Mucosa of rectum (tissue), 2 donors: ENCODE measurements at regions not wholly inside any gene's neighbourhood (a gene's known extent, or its start where the extent isn't known, plus 50 kb on each side); places are given as distances from the start of the nearest gene placed in this dataset.

ENCODE experiments used
- H3K27ac ChIP-seq, 2 donors: one replicate each; pipeline ENCODE4 v1.7.0; 2013; ENCODE audit warnings: inconsistent platforms in 2 of 2, low read depth in 2 of 2, low read length in 2 of 2
- H3K27me3 ChIP-seq, 2 donors: one replicate each; pipeline ENCODE4 v1.7.0; 2013; ENCODE audit warnings: low read length in 2 of 2; ENCODE audit not compliant: control insufficient read depth in 2 of 2, insufficient read depth in 2 of 2
- H3K36me3 ChIP-seq, 2 donors: one replicate each; pipeline ENCODE4 v1.7.0; 2013; ENCODE audit warnings: low read length in 2 of 2; ENCODE audit not compliant: control insufficient read depth in 2 of 2, insufficient read depth in 2 of 2
- H3K4me1 ChIP-seq, 2 donors: one replicate each; pipeline ENCODE4 v1.7.0; 2013; ENCODE audit warnings: low read length in 2 of 2, mild to moderate bottlenecking in 1 of 2; ENCODE audit not compliant: control insufficient read depth in 2 of 2, insufficient read depth in 2 of 2
- H3K4me3 ChIP-seq, 2 donors: one replicate each; pipeline ENCODE4 v1.7.0; 2013; ENCODE audit warnings: low read length in 2 of 2
- H3K9ac ChIP-seq, 2 donors: one replicate each; pipeline ENCODE4 v1.7.0; 2013; ENCODE audit warnings: low read length in 2 of 2, low read depth in 1 of 2, mild to moderate bottlenecking in 1 of 2
- H3K9me3 ChIP-seq, 2 donors: one replicate each; pipeline ENCODE4 v1.7.0; 2013; ENCODE audit warnings: low read length in 2 of 2; ENCODE audit not compliant: control insufficient read depth in 2 of 2
- donor health status: healthy.
- donor health status: Normal muscosa, but diverticular disease.

DNA sequence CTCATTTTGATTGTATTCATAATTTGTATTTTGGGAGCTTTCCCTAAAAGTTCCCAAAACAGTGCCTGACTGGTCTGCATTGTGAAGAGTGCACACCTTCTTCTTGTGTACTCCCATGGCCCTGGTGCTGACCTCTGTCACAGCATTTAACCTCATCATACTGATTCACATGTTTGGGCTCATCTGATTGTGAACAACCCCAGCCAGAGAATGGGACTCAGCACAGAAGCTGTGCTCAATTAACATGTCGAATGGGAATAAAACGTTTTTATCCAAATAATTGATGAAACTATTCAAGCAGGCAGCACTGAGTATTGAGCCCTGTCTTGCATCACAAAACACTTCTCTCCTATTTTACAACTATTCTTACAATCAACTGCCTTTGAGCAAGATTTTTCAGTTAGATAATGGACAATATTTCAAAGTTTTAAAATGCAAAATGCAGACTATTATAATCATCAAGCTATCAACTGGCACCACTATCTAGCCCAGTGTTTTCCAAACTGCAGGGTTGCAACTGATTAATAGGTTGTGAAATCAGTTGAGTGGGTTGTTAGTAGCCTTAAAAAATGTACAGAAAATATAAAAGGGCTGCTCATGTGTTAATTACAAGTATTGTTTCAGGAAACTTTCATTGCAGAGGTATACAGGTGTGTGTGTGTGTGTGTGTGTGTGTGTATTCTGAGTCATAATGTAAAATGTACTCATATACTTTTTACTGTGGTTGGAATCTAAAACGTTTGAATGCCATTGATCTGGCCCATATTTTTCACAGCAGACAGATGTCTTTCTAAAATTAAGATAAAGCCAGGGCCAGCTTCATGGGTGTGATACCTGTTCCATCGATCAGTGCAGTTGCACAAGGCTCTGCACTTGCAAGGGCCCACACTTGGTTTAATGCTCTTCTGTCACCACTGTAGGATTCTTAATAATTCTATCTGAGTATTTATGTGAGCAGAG is 190.5 kb downstream of the PIK3R1 start:
- H3K9ac ChIP-seq, result peak overlapping the region in 1 of 2 donors; percentile 42
- peak overlapping the region in 1 of 2 donors; percentile 44 for H3K4me3 ChIP-seq
- no peaks in the 10 kb centered on the region for H3K9me3 ChIP-seq
- peak overlapping the region; percentile 61 to 77 for H3K27ac ChIP-seq
- H3K27me3 ChIP-seq, result no peaks in the 10 kb centered on the region
- no peaks in the 10 kb centered on the region for H3K36me3 ChIP-seq
- H3K4me1 ChIP-seq, result peaks cover 7 to 23% of the 10 kb centered on the region in 2 donors

- H3K4me3 ChIP-seq, result peak overlapping the region; percentile 31 to 44
- H3K9ac ChIP-seq, result peak overlapping the region in 1 of 2 donors; percentile 42
- peak overlapping the region; percentile 61 to 77 for H3K27ac ChIP-seq
- H3K36me3 ChIP-seq, result no peaks in the 10 kb centered on the region
- H3K9me3 ChIP-seq, result no peaks in the 10 kb centered on the region
- peaks cover 7 to 23% of the 10 kb centered on the region in 2 donors for H3K4me1 ChIP-seq
- no peaks in the 10 kb centered on the region for H3K27me3 ChIP-seq
Measured at GRCh38 chr5:68406767-68407241, 191.2 kb downstream of the PIK3R1 start.

DNA sequence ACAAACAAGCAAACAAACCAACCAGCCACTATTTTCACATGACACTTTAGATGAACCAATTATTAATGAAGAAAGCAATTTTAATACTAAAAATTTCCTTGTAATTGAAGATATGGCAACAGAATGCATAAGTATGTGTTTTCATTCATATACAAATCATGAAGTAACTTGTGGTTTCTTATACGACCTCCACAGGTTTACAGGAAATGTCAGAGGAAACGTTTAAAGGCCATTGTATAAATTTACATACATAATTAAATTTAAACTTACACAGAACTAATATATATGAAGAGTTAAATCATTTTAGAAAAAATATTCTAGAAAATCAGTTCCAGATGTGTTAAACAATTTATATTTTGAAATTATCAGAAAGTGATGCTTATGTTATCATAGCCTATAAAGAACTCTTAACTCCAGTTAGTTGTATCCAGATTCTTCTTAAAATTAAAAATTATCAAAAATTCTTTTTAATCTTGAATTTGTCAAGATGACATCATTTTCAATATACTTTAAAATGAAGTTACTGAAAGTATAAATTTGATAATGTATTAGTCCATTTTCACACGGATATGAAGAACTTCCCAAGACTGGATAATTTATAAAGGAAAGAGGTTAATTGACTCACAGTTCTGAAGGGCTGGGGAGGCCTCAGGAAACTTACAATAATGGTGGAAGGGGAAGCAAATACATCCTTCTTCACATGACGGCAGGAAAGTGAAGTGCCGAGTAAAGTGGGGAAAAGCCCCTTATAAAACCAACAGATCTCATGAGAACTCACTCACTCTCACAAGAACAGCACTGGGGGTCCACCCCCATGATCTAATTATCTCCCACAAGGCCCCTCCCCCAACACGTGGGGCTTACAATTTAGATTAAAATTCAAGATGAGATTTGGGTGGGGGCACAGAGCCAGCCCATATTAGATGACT is 192.0 kb downstream of the PIK3R1 start:
- Histone ChIP-seq H3K9me3 (no peaks in the 10 kb centered on the region), H3K9ac (peak overlapping the region in 1 of 2 donors; percentile 42), H3K4me3 (no peak overlapping the region), H3K36me3 (no peaks in the 10 kb centered on the region), H3K27me3 (no peaks in the 10 kb centered on the region), H3K27ac (peak overlapping the region; percentile 61 to 77), H3K4me1 (peaks cover 7 to 23% of the 10 kb centered on the region in 2 donors)

DNA sequence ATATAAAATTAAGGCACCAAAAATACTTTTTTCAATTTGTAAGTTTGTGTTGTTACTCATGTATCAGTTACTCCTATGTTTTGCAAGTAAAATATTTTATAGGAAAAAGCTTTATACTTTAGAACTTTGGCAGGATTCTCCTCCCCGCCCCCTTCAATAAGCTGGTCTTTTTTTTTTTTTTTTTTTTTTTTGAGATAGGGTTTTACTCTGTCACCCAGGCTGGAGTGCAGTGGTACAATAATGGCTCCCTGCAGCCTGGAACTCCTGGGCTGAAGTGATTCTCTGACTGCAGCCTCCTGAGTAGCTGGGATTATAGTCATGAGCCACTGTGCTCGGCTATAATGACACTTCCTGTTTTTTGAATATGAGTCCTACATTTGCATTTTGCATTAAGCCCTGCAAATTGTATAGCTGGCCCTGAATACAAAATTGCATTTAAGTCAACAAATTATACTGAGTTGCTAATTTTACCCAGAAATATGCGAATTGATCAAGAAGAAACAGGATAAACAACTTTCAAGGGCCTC is 192.9 kb downstream of the PIK3R1 start:
- Histone ChIP-seq H3K36me3 (no peaks in the 10 kb centered on the region), H3K4me1 (peaks cover 7 to 23% of the 10 kb centered on the region in 2 donors), H3K27me3 (no peaks in the 10 kb centered on the region), H3K9me3 (no peaks in the 10 kb centered on the region), H3K9ac (no peak overlapping the region), H3K4me3 (no peak overlapping the region), H3K27ac (no peak overlapping the region)

GRCh38 chr5:68409259-68409658 is 193.7 kb downstream of the PIK3R1 start:
- Histone ChIP-seq H3K27ac (no peak overlapping the region), H3K36me3 (no peaks in the 10 kb centered on the region), H3K27me3 (no peaks in the 10 kb centered on the region), H3K4me3 (no peak overlapping the region), H3K4me1 (peaks cover 7 to 23% of the 10 kb centered on the region in 2 donors), H3K9ac (no peak overlapping the region), H3K9me3 (no peaks in the 10 kb centered on the region)

- Histone ChIP-seq H3K9ac (no peak overlapping the region), H3K36me3 (no peaks in the 10 kb centered on the region), H3K27me3 (no peaks in the 10 kb centered on the region), H3K9me3 (no peaks in the 10 kb centered on the region), H3K4me3 (no peak overlapping the region), H3K4me1 (peaks cover 4 to 16% of the 10 kb centered on the region in 2 donors), H3K27ac (no peak overlapping the region)
Measured at GRCh38 chr5:68411161-68411560, 195.6 kb downstream of the PIK3R1 start.

GRCh38 chr5:68415177-68416085 is 199.9 kb downstream of the PIK3R1 start:
- Histone ChIP-seq H3K36me3 (no peaks in the 10 kb centered on the region), H3K27ac (no peak overlapping the region), H3K9ac (no peak overlapping the region), H3K9me3 (no peaks in the 10 kb centered on the region), H3K27me3 (no peaks in the 10 kb centered on the region), H3K4me3 (no peak overlapping the region), H3K4me1 (peaks cover 8 to 17% of the 10 kb centered on the region in 2 donors)

- Histone ChIP-seq H3K4me1 (peaks cover 11 to 22% of the 10 kb centered on the region in 2 donors), H3K9ac (no peak overlapping the region), H3K36me3 (no peaks in the 10 kb centered on the region), H3K9me3 (no peaks in the 10 kb centered on the region), H3K4me3 (no peak overlapping the region), H3K27ac (no peak overlapping the region), H3K27me3 (no peaks in the 10 kb centered on the region)
Measured at GRCh38 chr5:68416714-68417113, 201.2 kb downstream of the PIK3R1 start.

GRCh38 chr5:68418201-68418600 is 202.6 kb downstream of the PIK3R1 start:
- H3K36me3 ChIP-seq, result no peaks in the 10 kb centered on the region
- H3K4me1 ChIP-seq, result peaks cover 11 to 24% of the 10 kb centered on the region in 2 donors
- H3K9ac ChIP-seq, result no peak overlapping the region
- no peak overlapping the region for H3K4me3 ChIP-seq
- no peak overlapping the region for H3K27ac ChIP-seq
- H3K9me3 ChIP-seq, result no peaks in the 10 kb centered on the region
- H3K27me3 ChIP-seq, result no peaks in the 10 kb centered on the region
